ENCODE measurements at regions not wholly inside any gene's neighbourhood (a gene's known extent, or its start where the extent isn't known, plus 50 kb on each side); places are given as distances from the start of the nearest gene placed in this dataset.
"Not testable (repeated sequence)": the region's sequence is repeated elsewhere in the genome, so short reads cannot be mapped to it uniquely, and the experiment has no call there.

- DNase-seq: no peak
Observed at GRCh38 chr1:60311838-60312237, 238.3 kb upstream of the C1orf87 start.

- no peak for DNase-seq
Observed at GRCh38 chr1:60299581-60299980, 226.0 kb upstream of the C1orf87 start.

- DNase-seq: no peak
Observed at GRCh38 chr1:60298290-60298689, 224.7 kb upstream of the C1orf87 start.

GRCh38 chr1:60296794-60297193 lies 223.2 kb upstream of the C1orf87 start:
- no peak for DNase-seq

- DNase-seq: no peak
Observed at GRCh38 chr1:60292140-60292539, 218.6 kb upstream of the C1orf87 start.

GRCh38 chr1:60290393-60290792 lies 216.8 kb upstream of the C1orf87 start:
- no peak for DNase-seq

GRCh38 chr1:60287536-60287935 lies 214.0 kb upstream of the C1orf87 start:
- no peak for DNase-seq

- no peak for DNase-seq
Observed at GRCh38 chr1:60283690-60284089, 210.1 kb upstream of the C1orf87 start.

GRCh38 chr1:60281360-60281932 lies 207.9 kb upstream of the C1orf87 start:
- DNase-seq: no peak

GRCh38 chr1:60280819-60281218 lies 207.2 kb upstream of the C1orf87 start:
- no peak for DNase-seq

GRCh38 chr1:60280256-60280655 lies 206.7 kb upstream of the C1orf87 start:
- DNase-seq: no peak

GRCh38 chr1:60279798-60280197 lies 206.2 kb upstream of the C1orf87 start:
- no peak for DNase-seq

- DNase-seq: no peak
Observed at GRCh38 chr1:60277269-60277668, 203.7 kb upstream of the C1orf87 start.

- no peak for DNase-seq
Observed at GRCh38 chr1:60274422-60275290, 201.1 kb upstream of the C1orf87 start.

- no peak for DNase-seq
Observed at GRCh38 chr1:60273185-60273584, 199.6 kb upstream of the C1orf87 start.

- DNase-seq: no peak
Observed at GRCh38 chr1:60271041-60271440, 197.5 kb upstream of the C1orf87 start.

GRCh38 chr1:60268451-60268850 lies 194.9 kb upstream of the C1orf87 start:
- no peak for DNase-seq

- no peak for DNase-seq
Observed at GRCh38 chr1:60265560-60266535, 192.3 kb upstream of the C1orf87 start.

- DNase-seq: no peak
Observed at GRCh38 chr1:60262701-60263100, 189.1 kb upstream of the C1orf87 start.

- DNase-seq: no peak
Observed at GRCh38 chr1:60257531-60257930, 184.0 kb upstream of the C1orf87 start.

- DNase-seq: no peak
Observed at GRCh38 chr1:60255565-60255964, 182.0 kb upstream of the C1orf87 start.

GRCh38 chr1:60251426-60251825 lies 177.9 kb upstream of the C1orf87 start:
- DNase-seq: no peak

GRCh38 chr1:60247467-60247866 lies 173.9 kb upstream of the C1orf87 start:
- DNase-seq: not testable (repeated sequence)

Measured in stimulated activated naive CD4-positive, alpha-beta T cell treated with Interleukin-2 at 50 U/mL for 16 hours (primary cell).